ENCODE measurements at regions not wholly inside any gene's neighbourhood (a gene's known extent, or its start where the extent isn't known, plus 50 kb on each side); places are given as distances from the start of the nearest gene placed in this dataset.

DNA sequence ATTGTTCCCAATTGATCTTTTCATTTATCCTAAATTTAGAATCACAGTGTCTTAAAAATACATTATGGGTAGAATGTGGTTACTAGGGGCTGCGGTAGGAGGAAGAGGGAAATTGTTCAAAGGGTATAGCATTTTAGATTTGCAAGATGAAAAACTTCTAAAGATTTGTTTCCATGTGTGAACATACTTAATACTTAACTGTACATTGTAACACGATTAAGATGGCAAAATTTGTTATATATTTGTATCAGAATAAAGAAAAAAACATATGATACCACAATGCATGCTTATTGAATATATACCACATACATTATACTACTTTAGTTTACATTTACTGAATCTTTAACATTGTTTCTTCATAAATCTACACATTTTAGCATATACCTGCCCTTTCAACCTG, 677.3 kb upstream of the PCDH20 start:
- Histone ChIP-seq H3K36me3 (ENCODE audit: control insufficient read depth in 2 of 2, insufficient read depth in 2 of 2, low read length in 1 of 2) (no peaks in the 10 kb centered on the region), H3K4me1 (ENCODE audit: control insufficient read depth, insufficient read depth, low read length) (no peaks in the 10 kb centered on the region), H4K20me1 (ENCODE audit: control insufficient read depth, insufficient read depth) (no peaks in the 10 kb centered on the region), H3K9me3 (replicated peaks; ENCODE audit: control insufficient read depth, insufficient read depth, low read length) (no peaks in the 10 kb centered on the region), H3K9ac (ENCODE audit: control insufficient read depth, insufficient read depth, low read length) (no peak overlapping the region), H3K4me3 (no peak overlapping the region), H3K4me2 (ENCODE audit: control insufficient read depth, insufficient read depth) (no peak overlapping the region), H3K79me2 (ENCODE audit: control insufficient read depth, insufficient read depth, low read length) (no peaks in the 10 kb centered on the region), H3K27me3 (replicated peaks in 1 of 2; ENCODE audit: control insufficient read depth in 2 of 2, insufficient read depth in 2 of 2, low read length in 1 of 2) (no peaks in the 10 kb centered on the region), H2AFZ (ENCODE audit: control insufficient read depth, low read depth, low read length) (no peak overlapping the region), H3K27ac (ENCODE audit: control insufficient read depth, insufficient read depth) (no peak overlapping the region)
- RAD21 ChIA-PET (ENCODE audit: unreplicated experiment), result interaction anchor here (0.6 kb wide), 1 partner anchor 253 kb away, joined by 3 read pairs; no protein-coding TSS in a partner anchor
- SMC1A ChIA-PET (ENCODE audit: uncharacterized antibody, unreplicated experiment), result no interaction called here
- DNase-seq (ENCODE audit: low read depth, low spot score) (no peak), FAIRE-seq (no peak), ATAC-seq (no peak)
- no peak for TF ChIP-seq PAX5 (IDR thresholded peaks at IDR 0.05; ENCODE audit: borderline replicate concordance, low read depth, low read length)
- TF ChIP-seq KDM1A (IDR thresholded peaks at IDR 0.05; ENCODE audit: borderline replicate concordance), result no peak
- TF ChIP-seq, protein P1, sequence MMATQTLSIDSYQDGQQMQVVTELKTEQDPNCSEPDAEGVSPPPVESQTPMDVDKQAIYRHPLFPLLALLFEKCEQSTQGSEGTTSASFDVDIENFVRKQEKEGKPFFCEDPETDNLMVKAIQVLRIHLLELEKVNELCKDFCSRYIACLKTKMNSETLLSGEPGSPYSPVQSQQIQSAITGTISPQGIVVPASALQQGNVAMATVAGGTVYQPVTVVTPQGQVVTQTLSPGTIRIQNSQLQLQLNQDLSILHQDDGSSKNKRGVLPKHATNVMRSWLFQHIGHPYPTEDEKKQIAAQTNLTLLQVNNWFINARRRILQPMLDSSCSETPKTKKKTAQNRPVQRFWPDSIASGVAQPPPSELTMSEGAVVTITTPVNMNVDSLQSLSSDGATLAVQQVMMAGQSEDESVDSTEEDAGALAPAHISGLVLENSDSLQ (IDR thresholded peaks at IDR 0.05), result no peak
- TF ChIP-seq KLF5 (IDR thresholded peaks at IDR 0.05; ENCODE audit: partially characterized antibody), result no peak
- TF ChIP-seq ZNF24 (IDR thresholded peaks at IDR 0.05), result no peak
- in situ Hi-C loops (cut with MboI) (no loop called here), intact Hi-C loops (cut with micrococcal nuclease; ENCODE audit: unreplicated experiment) (no loop called here)
- WGBS (ENCODE audit: insufficient coverage, insufficient replicate concordance, low lambda C conversion rate, missing lambda C conversion rate), result 40% methylated on average over 2 of the region's 2 CpGs
- CTCF ChIA-PET, result no interaction called here
- BruUV-seq (replicated peaks), result no TSS peak
- POLR2A ChIA-PET, result no interaction called here

DNA sequence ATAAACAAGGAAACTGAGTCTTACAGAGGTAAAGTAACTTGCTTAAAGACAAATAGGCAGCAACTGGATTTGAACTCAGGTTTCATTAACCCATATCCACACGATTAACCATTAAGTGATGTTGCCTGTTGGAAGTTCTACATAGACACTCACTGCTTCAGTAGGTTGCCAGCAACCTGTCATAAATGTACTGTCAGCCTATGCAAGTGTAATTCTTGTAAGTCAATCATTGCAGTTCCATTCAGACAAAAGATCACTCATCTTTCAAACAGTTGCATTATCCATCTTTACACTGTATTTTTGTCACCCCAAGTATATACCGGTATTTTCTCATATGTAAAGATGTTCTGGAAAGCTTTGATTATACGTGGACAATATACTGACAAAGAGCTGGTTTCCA, 676.9 kb upstream of the PCDH20 start:
- FAIRE-seq, result no peak
- H3K79me2 ChIP-seq (ENCODE audit: control insufficient read depth, insufficient read depth, low read length), result no peaks in the 10 kb centered on the region
- H3K27ac ChIP-seq (ENCODE audit: control insufficient read depth, insufficient read depth), result no peak overlapping the region
- H3K9me3 ChIP-seq (replicated peaks; ENCODE audit: control insufficient read depth, insufficient read depth, low read length), result no peaks in the 10 kb centered on the region
- intact Hi-C loops (cut with micrococcal nuclease; ENCODE audit: unreplicated experiment) (no loop called here), in situ Hi-C loops (cut with MboI) (no loop called here)
- no peak overlapping the region for H3K4me2 ChIP-seq (ENCODE audit: control insufficient read depth, insufficient read depth)
- H2AFZ ChIP-seq (ENCODE audit: control insufficient read depth, low read depth, low read length), result no peak overlapping the region
- WGBS (ENCODE audit: insufficient coverage, insufficient replicate concordance, low lambda C conversion rate, missing lambda C conversion rate), result 31% methylated on average over 3 of the region's 3 CpGs
- ChIA-PET SMC1A (ENCODE audit: uncharacterized antibody, unreplicated experiment) (no interaction called here), POLR2A (no interaction called here), CTCF (no interaction called here), RAD21 (ENCODE audit: unreplicated experiment) (interaction anchor here (0.6 kb wide), 1 partner anchor 253 kb away, joined by 3 read pairs; no protein-coding TSS in a partner anchor)
- H3K27me3 ChIP-seq (replicated peaks in 1 of 2; ENCODE audit: control insufficient read depth in 2 of 2, insufficient read depth in 2 of 2, low read length in 1 of 2), result no peaks in the 10 kb centered on the region
- H3K4me1 ChIP-seq (ENCODE audit: control insufficient read depth, insufficient read depth, low read length), result no peaks in the 10 kb centered on the region
- BruUV-seq (replicated peaks), result no TSS peak
- ATAC-seq, result no peak
- no peak for DNase-seq (ENCODE audit: low read depth, low spot score)
- no peak overlapping the region for H3K4me3 ChIP-seq
- no peaks in the 10 kb centered on the region for H4K20me1 ChIP-seq (ENCODE audit: control insufficient read depth, insufficient read depth)
- no peak overlapping the region for H3K9ac ChIP-seq (ENCODE audit: control insufficient read depth, insufficient read depth, low read length)
- no peaks in the 10 kb centered on the region for H3K36me3 ChIP-seq (ENCODE audit: control insufficient read depth in 2 of 2, insufficient read depth in 2 of 2, low read length in 1 of 2)
- TF ChIP-seq POLR2AphosphoS2 (IDR thresholded peaks at IDR 0.05; ENCODE audit: low read depth, low read length) (no peak), RCOR1 (conservative IDR thresholded peaks at IDR 0.05; ENCODE audit: low read depth, low read length) (no peak), NR2C2 (IDR thresholded peaks at IDR 0.05; ENCODE audit: borderline replicate concordance, control insufficient read depth, insufficient read length, low read depth) (no peak), MYC (IDR thresholded peaks at IDR 0.05; ENCODE audit: insufficient read depth, insufficient read length, insufficient replicate concordance, low read length, severe bottlenecking) (no peak), CHD4 (IDR thresholded peaks at IDR 0.05) (no peak), HCFC1 (IDR thresholded peaks at IDR 0.05; ENCODE audit: low read length) (no peak)
- TF ChIP-seq, protein P2, sequence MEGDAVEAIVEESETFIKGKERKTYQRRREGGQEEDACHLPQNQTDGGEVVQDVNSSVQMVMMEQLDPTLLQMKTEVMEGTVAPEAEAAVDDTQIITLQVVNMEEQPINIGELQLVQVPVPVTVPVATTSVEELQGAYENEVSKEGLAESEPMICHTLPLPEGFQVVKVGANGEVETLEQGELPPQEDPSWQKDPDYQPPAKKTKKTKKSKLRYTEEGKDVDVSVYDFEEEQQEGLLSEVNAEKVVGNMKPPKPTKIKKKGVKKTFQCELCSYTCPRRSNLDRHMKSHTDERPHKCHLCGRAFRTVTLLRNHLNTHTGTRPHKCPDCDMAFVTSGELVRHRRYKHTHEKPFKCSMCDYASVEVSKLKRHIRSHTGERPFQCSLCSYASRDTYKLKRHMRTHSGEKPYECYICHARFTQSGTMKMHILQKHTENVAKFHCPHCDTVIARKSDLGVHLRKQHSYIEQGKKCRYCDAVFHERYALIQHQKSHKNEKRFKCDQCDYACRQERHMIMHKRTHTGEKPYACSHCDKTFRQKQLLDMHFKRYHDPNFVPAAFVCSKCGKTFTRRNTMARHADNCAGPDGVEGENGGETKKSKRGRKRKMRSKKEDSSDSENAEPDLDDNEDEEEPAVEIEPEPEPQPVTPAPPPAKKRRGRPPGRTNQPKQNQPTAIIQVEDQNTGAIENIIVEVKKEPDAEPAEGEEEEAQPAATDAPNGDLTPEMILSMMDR (IDR thresholded peaks at IDR 0.05 in 2 of 3, conservative IDR thresholded peaks at IDR 0.05 in 1 of 3; ENCODE audit: control insufficient read depth in 2 of 3, extremely low read depth in 1 of 3, insufficient read depth in 1 of 3, low read depth in 3 of 3, low read length in 3 of 3), result no peak
- TF ChIP-seq, protein P3, sequence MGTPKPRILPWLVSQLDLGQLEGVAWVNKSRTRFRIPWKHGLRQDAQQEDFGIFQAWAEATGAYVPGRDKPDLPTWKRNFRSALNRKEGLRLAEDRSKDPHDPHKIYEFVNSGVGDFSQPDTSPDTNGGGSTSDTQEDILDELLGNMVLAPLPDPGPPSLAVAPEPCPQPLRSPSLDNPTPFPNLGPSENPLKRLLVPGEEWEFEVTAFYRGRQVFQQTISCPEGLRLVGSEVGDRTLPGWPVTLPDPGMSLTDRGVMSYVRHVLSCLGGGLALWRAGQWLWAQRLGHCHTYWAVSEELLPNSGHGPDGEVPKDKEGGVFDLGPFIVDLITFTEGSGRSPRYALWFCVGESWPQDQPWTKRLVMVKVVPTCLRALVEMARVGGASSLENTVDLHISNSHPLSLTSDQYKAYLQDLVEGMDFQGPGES (IDR thresholded peaks at IDR 0.05), result no peak
- TF ChIP-seq, protein P4, sequence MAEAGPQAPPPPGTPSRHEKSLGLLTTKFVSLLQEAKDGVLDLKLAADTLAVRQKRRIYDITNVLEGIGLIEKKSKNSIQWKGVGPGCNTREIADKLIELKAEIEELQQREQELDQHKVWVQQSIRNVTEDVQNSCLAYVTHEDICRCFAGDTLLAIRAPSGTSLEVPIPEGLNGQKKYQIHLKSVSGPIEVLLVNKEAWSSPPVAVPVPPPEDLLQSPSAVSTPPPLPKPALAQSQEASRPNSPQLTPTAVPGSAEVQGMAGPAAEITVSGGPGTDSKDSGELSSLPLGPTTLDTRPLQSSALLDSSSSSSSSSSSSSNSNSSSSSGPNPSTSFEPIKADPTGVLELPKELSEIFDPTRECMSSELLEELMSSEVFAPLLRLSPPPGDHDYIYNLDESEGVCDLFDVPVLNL (IDR thresholded peaks at IDR 0.05; ENCODE audit: low read depth, low read length), result no peak
